IPS-NIHi7 (cell line): ENCODE measurements at regions not wholly inside any gene's neighbourhood (a gene's known extent, or its start where the extent isn't known, plus 50 kb on each side); places are given as distances from the start of the nearest gene placed in this dataset.

Experiments used
- DNase-seq: peaks from one replicate; pipeline ENCODE4 v3.0.0; 2012; ENCODE audit warnings: mixed read lengths; ENCODE audit errors: extremely low spot score

GRCh38 chr2:217625557-217626169 is 377.1 kb downstream of the TNS1 start:
- no peak for DNase-seq

- no peak for DNase-seq
Measured at GRCh38 chr2:217623281-217623912, 379.4 kb downstream of the TNS1 start.

GRCh38 chr2:217622205-217623060 is 380.4 kb downstream of the TNS1 start:
- DNase-seq: peak; percentile 59

DNA sequence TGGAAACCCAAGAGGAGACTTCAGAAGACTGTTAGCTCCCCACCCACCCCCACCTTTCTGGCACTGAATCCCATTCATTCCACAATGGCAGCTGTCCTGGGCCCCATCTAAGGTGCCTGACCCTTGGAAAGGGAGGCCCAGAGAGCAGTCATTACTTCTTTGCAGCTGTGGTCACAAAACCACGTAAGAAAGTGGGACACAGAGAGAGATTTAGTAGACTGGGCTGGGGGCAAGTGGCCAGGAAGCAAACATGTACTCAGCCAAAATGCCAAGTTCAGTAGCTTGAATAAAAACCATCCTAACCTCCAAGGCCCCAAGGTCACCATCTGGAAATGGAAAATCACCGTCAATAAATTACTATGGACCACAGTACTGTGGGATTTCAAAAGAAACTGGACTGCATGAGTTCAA is 381.4 kb downstream of the TNS1 start:
- DNase-seq: no peak

DNA sequence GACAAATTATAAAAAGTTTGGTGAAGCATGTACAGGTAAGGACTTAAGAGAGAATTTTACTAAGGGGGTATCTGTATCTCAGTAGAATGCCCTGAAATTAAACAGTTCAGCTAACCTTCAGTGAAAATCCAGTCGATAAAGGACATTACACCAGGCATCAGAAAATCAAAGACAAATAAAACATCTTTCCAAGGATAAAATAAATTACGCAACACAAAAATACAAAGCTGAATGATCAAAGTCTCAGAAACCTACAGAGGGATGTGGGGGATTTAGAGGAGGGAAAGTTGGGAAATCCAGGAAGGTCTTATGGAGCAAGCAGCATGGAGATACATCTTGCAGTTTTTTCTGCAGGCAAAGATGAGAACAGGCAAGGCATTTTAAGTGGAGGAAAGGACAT is 384.1 kb downstream of the TNS1 start:
- no peak for DNase-seq

- no peak for DNase-seq
Measured at GRCh38 chr2:217617616-217618022, 385.2 kb downstream of the TNS1 start.

- DNase-seq: no peak
Measured at GRCh38 chr2:217616936-217617335, 385.9 kb downstream of the TNS1 start.

DNA sequence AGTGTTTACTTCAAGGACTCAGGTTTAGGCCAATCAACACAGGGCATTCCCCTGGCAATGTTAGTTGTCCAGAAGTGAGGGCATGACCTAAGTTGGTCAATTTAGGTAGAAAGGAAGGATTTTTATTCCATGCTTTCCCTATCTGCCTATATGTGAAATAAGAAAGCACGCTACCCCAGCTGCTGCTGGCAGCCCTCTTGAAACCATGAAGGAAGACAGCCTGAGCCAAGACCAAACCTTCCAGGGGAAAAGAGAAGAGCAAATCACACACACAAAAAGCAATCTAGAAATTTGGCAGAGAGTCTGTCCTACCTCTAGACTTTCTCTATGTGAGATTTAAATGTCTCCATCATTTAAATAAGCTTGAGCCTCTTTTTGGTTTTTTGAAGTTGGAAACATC is 387.6 kb downstream of the TNS1 start:
- no peak for DNase-seq

- DNase-seq: no peak
Measured at GRCh38 chr2:217614498-217614897, 388.3 kb downstream of the TNS1 start.

- DNase-seq: no peak
Measured at GRCh38 chr2:217614096-217614495, 388.7 kb downstream of the TNS1 start.

DNA sequence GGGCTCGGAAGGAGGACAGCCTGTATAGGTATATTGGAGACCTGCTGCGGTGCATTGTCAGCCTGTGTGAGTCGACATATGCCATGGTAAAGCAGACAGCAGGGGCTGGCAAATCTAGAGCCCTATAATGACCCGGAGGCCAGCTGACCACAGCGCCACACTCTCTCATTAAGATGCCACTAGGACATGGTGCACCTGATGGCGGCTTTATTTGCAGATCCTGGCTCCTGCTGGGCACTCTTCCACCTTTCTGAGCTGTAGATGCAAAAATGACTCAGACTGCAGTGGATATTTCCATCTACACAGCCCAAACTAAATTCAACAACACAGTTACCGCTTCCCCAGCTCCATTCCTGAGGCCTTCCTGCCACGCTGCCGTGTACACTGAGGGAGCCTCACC is 389.9 kb downstream of the TNS1 start:
- DNase-seq: no peak

- no peak for DNase-seq
Measured at GRCh38 chr2:217612211-217612610, 390.6 kb downstream of the TNS1 start.

DNA sequence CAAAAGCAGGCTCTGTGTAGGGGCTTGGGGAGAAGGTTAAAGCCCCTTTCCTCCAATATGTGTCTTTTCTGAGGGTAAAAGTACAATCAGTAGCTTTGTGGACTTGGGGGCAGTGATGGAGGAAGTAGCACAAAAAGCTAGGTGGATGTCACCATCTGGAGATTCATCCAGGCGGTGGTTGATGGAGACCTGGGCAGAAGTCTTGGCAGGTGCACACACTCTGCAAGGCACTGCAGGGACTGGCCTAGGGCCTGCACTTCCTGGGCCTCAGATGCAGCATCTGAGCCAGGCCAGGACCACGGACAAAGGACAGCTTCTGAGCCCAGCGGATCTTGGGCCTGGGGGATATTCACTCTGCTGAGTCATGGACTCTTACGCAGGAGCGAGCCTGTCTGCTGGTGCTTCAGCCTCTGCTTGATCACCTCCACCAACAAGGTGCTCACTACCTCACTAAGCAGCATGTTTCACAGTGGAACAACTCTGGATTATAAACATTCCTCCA is 391.1 kb downstream of the TNS1 start:
- no peak for DNase-seq

GRCh38 chr2:217611056-217611455 is 391.7 kb downstream of the TNS1 start:
- DNase-seq: no peak

DNA sequence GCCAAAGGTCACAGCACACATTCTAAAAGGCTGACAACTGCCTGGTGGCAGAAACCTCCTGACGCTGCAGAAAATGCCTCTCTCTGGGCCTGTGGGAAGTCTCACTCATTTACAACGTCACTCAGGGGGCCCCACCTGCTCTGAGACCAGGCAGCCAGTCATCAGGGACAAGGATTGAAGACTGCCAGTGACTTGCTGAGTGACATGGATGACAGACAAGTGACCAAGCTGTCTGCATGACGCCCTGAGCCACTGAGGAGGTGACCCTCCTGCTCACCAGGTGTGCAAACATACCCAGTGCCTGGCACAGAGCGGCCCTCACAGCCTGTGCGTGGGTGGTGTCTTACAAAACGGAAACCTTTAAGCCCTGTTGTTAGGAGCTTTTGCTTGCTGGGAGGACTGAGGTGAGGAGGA is 392.4 kb downstream of the TNS1 start:
- DNase-seq: no peak

GRCh38 chr2:217609952-217610351 is 392.8 kb downstream of the TNS1 start:
- no peak for DNase-seq

DNA sequence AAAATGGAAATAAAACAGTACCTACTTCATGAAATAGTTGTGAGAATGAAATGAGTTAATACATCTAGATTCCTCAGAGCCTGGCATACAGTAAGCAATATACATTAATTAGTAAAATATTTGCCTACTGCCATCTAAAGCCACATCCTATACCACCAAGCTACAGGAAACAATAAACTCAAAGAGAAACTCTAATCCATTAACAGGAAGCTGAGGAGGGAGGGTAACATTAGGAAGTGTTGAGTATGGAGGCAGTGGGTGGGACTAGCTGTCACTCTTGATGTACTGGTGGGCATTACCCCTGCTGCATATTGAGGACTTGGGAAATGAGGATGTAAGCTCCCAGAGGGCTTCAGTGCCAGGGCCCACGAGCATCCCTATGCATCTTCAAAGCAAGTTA is 396.5 kb downstream of the TNS1 start:
- no peak for DNase-seq

DNA sequence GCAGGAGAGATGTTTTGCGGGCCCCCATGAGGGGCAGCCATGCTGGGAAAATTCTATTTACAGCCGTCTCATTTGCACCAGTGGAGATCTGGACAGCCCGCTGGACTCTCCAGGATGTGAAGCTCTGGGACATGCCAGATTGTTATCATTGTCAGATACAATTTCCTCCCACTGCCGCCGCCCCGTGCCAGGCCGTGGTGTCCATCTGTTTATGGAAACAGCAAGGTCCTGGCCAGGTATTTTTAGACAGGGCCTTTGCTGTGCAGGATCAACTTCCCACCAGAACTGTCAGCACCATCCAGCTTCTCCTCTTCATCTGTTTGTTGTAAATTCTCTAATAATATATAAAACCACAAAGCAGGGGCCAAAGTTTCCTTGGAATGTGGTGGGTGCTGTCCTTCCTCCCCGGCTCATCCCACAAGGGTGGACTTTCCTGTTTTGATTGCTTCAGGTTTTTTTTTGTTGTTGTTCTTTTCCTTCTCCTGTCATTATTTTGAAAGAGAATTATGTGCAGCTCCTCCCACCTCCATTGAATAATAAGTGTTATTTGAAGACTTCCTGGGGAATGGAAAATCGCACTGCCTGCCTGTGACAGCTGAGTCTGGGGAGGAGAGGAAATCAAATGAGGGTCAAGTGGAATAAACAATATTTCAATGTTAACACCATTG is 398.1 kb downstream of the TNS1 start:
- DNase-seq: no peak

DNA sequence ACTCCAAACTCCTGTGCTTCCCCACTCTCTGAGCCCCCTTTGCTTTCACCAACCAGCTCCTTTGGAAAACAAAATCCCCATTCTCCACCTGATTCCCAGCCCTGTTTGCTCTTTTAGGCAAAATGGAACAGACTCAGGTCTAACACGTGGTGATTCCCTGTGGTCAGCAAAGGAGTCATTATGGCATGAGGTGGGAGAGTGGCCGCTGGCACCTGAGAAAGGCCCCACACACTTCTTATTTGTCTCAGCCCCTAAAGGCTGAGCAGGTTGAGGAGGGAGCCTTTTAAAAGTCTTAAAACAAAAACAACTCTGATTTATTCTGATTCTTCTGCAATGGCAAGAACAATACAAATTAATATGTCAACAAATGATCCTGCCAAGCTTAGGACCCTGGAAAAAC is 401.2 kb downstream of the TNS1 start:
- DNase-seq: no peak

DNA sequence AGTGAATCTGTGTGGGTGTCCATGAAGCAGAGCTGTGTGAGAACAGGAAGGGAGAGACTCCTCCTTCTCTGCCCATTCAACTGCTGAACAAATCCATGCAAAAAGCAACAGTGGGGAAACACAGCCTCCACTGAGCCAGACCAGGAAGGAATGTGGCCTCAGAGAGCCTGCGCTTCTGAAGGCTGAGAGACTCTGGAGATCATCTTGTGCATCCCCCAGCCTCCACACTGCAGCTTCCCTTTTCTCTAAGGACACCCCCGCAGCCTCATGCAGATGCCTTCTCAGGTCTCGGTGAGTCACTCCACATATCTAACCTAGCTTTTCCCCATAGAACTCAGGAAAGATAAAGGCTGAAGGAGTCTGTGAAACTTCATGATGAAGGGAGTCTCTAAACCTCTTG is 402.9 kb downstream of the TNS1 start:
- DNase-seq: no peak

GRCh38 chr2:217597681-217598080 is 405.1 kb downstream of the TNS1 start:
- DNase-seq: no peak

DNA sequence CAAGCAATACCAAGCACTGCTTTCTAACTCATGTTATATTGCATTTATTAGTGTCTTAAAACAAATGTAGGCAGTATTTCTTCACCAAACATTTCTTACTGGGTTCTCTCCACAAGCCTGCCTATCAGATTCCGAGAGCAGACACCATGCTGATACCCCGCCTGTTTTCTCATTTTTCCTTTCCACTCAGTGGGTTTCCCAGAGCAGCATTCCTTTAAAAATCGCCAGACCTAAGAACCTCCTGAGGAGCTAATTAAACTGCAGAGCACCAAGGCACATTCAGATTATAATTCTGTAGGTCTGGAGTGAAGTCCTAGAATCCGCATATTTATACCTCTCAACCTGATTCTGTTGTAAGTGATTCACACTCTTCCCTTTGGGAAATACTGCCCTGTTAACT is 405.6 kb downstream of the TNS1 start:
- DNase-seq: no peak
